HFFc6 (cell line): ENCODE measurements at regions not wholly inside any gene's neighbourhood (a gene's known extent, or its start where the extent isn't known, plus 50 kb on each side); places are given as distances from the start of the nearest gene placed in this dataset.

Experiments
- DNase-seq: peaks from one replicate; pipeline ENCODE4 v3.0.0-alpha.2; 2018
- H3K27ac Mint-ChIP-seq: 2 replicates; pipeline ENCODE4 v1.8.0; 2020; ENCODE audit warnings: mild to moderate bottlenecking, mixed read lengths
- H3K27me3 Mint-ChIP-seq: 2 replicates; pipeline ENCODE4 v1.8.0; 2021; ENCODE audit warnings: mild to moderate bottlenecking, moderate library complexity, mixed read lengths; ENCODE audit not compliant: insufficient read depth
- H3K36me3 Mint-ChIP-seq: 2 replicates; pipeline ENCODE4 v1.8.0; 2021; ENCODE audit warnings: low read depth, mixed read lengths
- H3K4me1 Mint-ChIP-seq: 2 replicates; pipeline ENCODE4 v1.8.0; 2020; ENCODE audit warnings: low read depth, mixed read lengths
- H3K4me3 Mint-ChIP-seq: 2 replicates; pipeline ENCODE4 v1.8.0; 2020; ENCODE audit warnings: mild to moderate bottlenecking, moderate library complexity, mixed read lengths
- H3K9me3 Mint-ChIP-seq: 2 replicates; pipeline ENCODE4 v1.8.0; 2020; ENCODE audit warnings: mild to moderate bottlenecking, mixed read lengths
- TF ChIP-seq, protein P1 (sequence below): fragments of 200-600 bp; sonication (generic); IDR thresholded peaks from 2 replicates; pipeline ENCODE4 v1.5.0; 2021; ENCODE audit warnings: antibody characterized with exemption, mild to moderate bottlenecking

DNA sequence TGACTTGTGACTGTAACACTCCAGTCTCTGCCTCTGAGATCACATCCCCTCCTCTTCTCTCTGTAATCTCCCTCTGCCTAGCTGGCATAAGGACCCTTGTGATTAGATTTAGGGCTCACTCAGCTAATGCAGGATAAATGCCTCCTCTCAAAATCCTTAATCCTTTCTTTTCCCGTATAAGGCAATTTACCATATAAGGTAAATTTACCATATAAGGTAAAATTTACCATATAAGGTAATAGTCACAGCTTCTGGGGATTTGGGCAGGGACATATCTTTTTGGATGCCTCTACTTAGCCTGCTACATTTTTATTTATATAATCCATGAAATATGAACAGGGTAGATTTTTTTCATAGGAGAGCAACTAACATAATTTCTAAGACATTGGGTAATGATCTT, 318.0 kb upstream of the PUM3 start:
- DNase-seq = no peak
- Mint-ChIP-seq H3K27ac (no peak overlapping the region), H3K4me3 (no peak overlapping the region), H3K9me3 (no peaks in the 10 kb centered on the region), H3K4me1 (no peaks in the 10 kb centered on the region), H3K27me3 (peaks cover 9% of the 10 kb centered on the region; the same call in 1 of the 2 replicates), H3K36me3 (no peaks in the 10 kb centered on the region)
- TF ChIP-seq, protein P1, sequence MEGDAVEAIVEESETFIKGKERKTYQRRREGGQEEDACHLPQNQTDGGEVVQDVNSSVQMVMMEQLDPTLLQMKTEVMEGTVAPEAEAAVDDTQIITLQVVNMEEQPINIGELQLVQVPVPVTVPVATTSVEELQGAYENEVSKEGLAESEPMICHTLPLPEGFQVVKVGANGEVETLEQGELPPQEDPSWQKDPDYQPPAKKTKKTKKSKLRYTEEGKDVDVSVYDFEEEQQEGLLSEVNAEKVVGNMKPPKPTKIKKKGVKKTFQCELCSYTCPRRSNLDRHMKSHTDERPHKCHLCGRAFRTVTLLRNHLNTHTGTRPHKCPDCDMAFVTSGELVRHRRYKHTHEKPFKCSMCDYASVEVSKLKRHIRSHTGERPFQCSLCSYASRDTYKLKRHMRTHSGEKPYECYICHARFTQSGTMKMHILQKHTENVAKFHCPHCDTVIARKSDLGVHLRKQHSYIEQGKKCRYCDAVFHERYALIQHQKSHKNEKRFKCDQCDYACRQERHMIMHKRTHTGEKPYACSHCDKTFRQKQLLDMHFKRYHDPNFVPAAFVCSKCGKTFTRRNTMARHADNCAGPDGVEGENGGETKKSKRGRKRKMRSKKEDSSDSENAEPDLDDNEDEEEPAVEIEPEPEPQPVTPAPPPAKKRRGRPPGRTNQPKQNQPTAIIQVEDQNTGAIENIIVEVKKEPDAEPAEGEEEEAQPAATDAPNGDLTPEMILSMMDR = no peak

DNA sequence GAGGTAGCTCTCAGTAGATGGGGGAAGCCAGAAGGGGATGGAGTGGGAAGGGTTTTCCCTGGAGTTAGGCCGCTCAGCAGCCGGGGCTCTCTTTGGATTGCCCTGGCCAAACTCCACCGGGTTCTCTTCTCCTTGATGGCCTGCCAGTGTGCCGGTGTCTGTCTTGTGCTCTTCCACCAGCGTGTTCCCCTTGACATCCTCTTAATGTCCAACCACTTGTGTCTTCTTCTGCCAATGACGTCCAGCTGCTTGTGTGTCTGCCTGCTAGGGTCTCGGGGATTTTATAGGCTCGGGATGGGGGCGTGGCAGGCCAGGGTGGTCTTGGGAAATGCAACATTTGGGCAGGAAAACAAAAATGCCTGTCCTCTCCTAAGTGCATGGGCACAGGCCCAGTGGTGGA, 313.1 kb upstream of the PUM3 start:
- TF ChIP-seq, protein P1 = no peak
- Mint-ChIP-seq H3K9me3 (no peaks in the 10 kb centered on the region), H3K4me1 (no peaks in the 10 kb centered on the region), H3K27ac (no peak overlapping the region), H3K36me3 (no peaks in the 10 kb centered on the region), H3K4me3 (no peak overlapping the region), H3K27me3 (0 out of 2 replicates have a peak, but pooled peaks cover 4% of the 10 kb centered on the region)
- DNase-seq = no peak

DNA sequence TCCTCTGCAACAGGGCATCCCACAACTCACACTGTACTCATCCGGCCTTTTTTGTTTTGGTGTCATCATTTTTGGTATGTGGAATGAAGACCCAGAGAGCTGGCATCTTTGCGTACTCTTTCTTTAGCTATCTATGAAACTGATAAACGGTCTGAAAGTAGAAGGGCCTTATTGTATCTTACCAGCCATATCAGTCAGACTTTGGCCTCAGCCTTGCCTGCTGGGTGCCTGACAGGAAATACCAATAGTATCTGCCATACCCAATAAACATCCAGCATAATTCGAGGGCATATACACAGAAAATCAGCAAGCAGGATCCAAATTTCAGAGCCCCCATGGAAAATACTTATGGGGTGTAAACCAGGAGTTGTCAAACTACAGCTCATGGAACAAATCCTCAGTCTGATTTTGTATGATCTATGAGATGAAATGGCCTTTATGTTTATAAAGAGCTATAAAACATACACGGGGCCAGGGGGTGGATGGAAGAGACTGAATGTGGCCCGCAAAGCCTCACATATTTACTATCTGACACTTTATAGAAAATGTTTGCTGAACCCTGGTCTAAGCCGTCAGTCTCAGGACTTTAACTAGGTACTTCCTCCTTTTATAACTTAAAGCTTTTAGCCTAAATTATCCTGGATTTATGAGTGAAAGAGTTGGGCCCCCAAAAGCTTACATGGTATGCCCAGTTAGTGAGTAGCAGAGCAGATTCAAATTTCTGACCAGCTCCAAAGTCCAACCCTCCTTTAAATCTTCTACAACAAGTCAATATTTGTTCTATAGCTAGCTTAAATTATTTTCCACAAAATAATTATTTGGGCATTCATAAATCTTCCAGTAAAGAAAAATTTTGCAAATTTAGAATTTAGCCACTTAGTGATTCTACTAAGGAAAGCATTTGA, 308.0 kb upstream of the PUM3 start:
- TF ChIP-seq, protein P1 = no peak
- Mint-ChIP-seq H3K27me3 (0 out of 2 replicates have a peak, but pooled peaks cover 2% of the 10 kb centered on the region), H3K4me1 (no peaks in the 10 kb centered on the region), H3K9me3 (no peaks in the 10 kb centered on the region; the same call in 1 of the 2 replicates), H3K4me3 (no peak overlapping the region), H3K36me3 (no peaks in the 10 kb centered on the region), H3K27ac (no peak overlapping the region)
- no peak for DNase-seq

DNA sequence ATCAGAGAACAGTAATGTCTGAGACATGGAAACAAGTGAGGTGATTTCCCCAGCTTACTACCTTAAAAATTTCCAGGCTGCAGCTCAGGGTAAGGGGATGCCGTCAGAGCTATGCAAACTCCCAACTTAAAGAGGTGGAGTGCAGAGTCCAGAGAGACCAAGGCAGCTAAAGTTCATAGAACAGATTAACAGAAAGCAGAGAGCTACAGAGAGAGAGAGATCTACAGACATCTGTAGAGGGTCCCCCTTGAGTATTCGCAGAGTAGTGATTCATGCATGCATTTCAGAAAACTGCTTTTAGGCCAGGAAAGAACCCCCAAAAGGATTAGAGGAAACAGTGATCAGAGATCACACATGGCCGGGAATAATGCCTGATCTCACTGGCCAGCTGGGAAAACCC, 306.2 kb upstream of the PUM3 start:
- no peaks in the 10 kb centered on the region; the same call in 1 of the 2 replicates for H3K27me3 Mint-ChIP-seq

DNA sequence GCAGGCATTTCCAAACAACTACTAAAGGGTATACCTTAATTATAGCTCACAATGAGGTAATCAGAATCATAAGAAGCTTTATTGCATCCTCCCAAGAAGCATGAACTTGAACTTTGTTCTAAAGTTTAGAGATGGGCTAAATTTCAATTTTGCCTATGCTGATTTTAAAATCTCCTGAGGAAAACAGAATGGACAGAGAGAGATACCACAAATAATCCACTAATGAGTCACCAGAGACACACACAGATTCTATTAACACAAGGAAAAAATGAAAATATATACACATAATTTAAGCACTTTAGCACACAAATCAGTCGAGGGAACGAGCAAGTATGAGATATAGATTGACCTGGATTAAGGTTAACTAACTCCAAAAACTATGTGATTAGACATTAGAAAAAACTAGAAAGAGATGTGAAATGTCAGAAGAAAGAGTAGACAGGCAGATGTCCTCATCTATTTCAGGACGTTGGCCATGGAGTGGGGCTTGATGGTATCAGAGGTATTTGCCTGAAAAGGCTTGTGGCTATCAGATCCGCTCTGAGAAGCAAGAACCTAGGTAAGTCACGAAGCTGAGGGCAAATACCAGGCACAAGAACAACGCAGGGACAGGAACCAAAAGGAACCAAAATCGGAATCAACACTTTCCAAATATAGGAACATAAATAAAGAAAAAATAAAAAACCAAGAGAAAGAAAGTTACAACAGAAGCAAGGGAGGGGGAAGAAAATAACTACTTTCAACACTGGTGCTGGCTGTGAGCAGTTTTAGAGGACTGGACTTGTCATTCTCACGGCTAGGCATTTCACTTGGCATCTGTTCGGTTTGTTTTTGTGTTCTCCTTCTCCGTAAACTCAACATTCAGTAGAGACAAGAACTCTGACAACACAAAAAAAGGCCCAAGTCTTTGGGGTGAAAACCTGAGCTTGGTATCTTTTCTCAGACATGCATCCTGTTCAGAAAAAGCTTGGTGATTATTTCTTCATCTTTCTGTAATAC, 294.6 kb upstream of the PUM3 start:
- TF ChIP-seq, protein P1 = no peak
- Mint-ChIP-seq H3K4me3 (no peak overlapping the region), H3K36me3 (no peaks in the 10 kb centered on the region), H3K27ac (no peak overlapping the region), H3K27me3 (peaks cover 2% of the 10 kb centered on the region; the same call in 1 of the 2 replicates), H3K4me1 (peaks cover 10% of the 10 kb centered on the region), H3K9me3 (peaks cover 26% of the 10 kb centered on the region)
- no peak for DNase-seq

More for the DNA sequence above, 306.2 kb upstream of the PUM3 start:
- H3K27ac Mint-ChIP-seq = no peak overlapping the region
- no peaks in the 10 kb centered on the region for H3K36me3 Mint-ChIP-seq
- no peak for DNase-seq
- H3K9me3 Mint-ChIP-seq = no peaks in the 10 kb centered on the region; the same call in 1 of the 2 replicates
- TF ChIP-seq, protein P1 = no peak
- no peak overlapping the region for H3K4me3 Mint-ChIP-seq
- H3K4me1 Mint-ChIP-seq = no peaks in the 10 kb centered on the region
